ENCODE measurements at regions not wholly inside any gene's neighbourhood (a gene's known extent, or its start where the extent isn't known, plus 50 kb on each side); places are given as distances from the start of the nearest gene placed in this dataset.
"Not testable (repeated sequence)": the region's sequence is repeated elsewhere in the genome, so short reads cannot be mapped to it uniquely, and the experiment has no call there.

DNA sequence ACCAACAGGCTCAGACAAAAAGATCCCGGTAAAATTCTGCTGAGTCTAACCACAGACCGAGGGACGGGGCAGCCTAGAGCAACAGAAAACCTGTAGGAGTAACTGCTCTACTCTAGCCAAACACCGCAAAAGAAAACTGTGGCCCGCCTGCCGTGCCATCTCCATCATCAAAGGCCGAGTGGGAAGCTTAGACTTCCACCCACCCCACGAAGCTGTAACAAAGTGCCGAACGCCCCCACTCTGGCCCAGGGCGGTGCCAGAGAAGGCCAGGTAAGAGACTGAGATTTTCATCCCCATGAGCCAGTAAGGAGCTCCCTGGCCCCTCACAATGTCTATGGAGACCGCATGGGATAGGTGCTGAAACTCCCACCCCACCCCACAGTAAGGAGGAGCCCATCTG lies 231.9 kb upstream of the COX10 start:
- ATAC-seq (no peak), DNase-seq (no peak)
- H3K36me3 Mint-ChIP-seq (ENCODE audit: low read depth): no peaks in the 10 kb centered on the region
- H3K27ac Mint-ChIP-seq: no peak overlapping the region
- peaks cover 9% of the 10 kb centered on the region for H3K4me1 Mint-ChIP-seq
- H3K9me3 Mint-ChIP-seq: no peaks in the 10 kb centered on the region
- no peaks in the 10 kb centered on the region for H3K27me3 Mint-ChIP-seq
- no peak overlapping the region for H3K4me3 Mint-ChIP-seq

DNA sequence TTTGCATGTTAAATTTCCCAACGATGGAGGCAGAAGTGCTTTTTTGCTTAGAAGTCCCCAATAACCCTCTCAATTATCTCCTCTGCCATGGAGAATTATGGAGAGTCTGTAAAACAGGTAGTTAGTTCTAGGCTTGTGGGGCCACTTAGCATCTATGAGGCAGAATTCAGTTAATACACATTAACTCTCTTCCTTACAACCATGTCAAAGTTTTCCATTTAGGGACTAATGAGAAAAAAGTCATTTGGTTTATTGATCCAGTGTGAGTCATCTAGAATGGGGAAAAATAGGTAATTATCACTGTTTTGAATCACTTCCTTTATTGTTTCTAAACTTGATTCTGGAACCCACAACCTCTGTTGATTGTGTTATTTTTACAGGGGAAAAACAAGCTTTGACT lies 229.1 kb upstream of the COX10 start:
- ATAC-seq: no peak
- Mint-ChIP-seq H3K9me3 (no peaks in the 10 kb centered on the region), H3K27me3 (no peaks in the 10 kb centered on the region), H3K4me1 (peaks cover 9% of the 10 kb centered on the region), H3K27ac (no peak overlapping the region), H3K4me3 (no peak overlapping the region), H3K36me3 (ENCODE audit: low read depth) (no peaks in the 10 kb centered on the region)
- no peak for DNase-seq

DNA sequence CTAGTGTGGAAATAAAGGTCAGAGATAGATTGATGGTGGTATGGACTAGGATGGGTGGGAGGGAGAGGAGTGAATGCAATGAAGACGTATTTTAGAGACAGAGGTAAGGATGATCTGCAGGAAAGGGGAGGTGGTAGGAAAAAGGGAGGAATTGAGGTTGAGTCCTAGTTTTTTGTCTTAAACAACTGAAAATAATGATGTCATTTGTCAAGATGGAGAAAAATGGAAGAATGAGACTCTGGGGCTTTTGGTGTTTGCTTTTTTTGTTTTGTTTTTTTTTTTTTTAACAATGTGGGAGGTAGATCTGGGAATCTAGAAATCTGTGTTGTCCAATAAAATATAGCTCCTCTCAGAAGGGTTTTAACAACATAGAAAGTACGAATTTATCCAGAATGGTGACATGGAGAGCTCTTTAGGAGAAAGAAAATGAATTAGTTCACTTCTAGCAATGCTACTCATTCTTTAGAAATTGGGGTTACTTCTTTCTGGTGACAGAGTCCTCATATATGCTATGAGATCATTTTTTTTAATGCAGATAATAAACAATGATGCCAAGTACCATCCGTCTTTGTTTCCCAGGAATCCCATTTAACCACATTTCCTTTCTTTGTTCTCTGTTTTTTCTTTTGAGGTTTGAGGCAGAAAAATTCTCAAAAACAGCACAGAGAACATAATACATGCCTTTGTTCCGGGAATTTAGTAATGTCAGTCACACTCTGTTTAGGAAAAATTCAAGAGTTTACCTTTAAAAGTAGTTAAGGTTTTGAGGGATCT lies 225.3 kb upstream of the COX10 start:
- Mint-ChIP-seq H3K4me3 (no peak overlapping the region), H3K27ac (no peak overlapping the region), H3K9me3 (peaks cover 13% of the 10 kb centered on the region), H3K4me1 (peaks cover 9% of the 10 kb centered on the region), H3K36me3 (ENCODE audit: low read depth) (no peaks in the 10 kb centered on the region), H3K27me3 (no peaks in the 10 kb centered on the region)
- DNase-seq: no peak
- ATAC-seq: no peak

DNA sequence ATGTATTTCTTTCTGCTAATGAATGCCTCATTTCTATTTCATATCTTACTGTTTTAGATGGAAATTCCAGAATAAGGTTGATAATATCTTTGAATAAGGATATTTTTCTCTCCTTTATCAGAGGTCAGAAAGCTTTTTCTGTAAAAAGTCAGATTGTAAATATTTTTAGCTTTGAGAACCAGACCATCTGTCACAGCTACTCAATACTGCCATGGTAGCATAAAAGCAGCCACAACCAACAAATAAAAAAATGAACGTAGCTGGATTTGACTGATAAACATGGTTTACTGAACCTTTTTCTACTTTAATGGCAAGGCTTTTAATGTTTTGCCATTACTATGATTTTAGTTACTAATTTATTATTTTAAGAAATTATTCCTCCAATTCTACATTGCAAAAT lies 217.4 kb upstream of the COX10 start:
- Mint-ChIP-seq H3K27ac (no peak overlapping the region), H3K36me3 (ENCODE audit: low read depth) (no peaks in the 10 kb centered on the region), H3K4me3 (no peak overlapping the region), H3K4me1 (no peaks in the 10 kb centered on the region), H3K9me3 (peaks cover 11% of the 10 kb centered on the region), H3K27me3 (no peaks in the 10 kb centered on the region)
- no peak for DNase-seq
- ATAC-seq: no peak

DNA sequence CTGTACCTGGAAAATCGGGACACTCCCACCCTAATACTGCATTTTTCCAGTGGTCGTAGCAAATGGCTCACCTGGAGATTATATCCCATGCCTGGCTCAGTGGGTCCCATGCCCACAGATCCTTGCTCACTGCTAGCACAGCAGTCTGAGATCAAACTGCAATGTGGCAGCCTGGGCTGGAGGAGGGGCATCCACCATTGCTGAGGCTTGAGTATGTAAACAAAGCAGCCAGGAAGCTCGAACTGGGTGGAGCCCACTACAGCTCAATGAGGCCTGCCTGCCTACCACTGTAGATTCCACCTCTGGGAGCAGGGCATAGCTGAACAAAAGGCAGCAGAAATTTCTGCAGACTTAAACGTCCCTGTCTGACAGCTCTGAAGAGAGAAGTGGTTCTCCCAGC lies 213.6 kb upstream of the COX10 start:
- not testable (repeated sequence) for H3K27me3 Mint-ChIP-seq; H3K4me3 Mint-ChIP-seq; H3K27ac Mint-ChIP-seq; H3K36me3 Mint-ChIP-seq (ENCODE audit: low read depth); H3K4me1 Mint-ChIP-seq; H3K9me3 Mint-ChIP-seq; ATAC-seq; DNase-seq

DNA sequence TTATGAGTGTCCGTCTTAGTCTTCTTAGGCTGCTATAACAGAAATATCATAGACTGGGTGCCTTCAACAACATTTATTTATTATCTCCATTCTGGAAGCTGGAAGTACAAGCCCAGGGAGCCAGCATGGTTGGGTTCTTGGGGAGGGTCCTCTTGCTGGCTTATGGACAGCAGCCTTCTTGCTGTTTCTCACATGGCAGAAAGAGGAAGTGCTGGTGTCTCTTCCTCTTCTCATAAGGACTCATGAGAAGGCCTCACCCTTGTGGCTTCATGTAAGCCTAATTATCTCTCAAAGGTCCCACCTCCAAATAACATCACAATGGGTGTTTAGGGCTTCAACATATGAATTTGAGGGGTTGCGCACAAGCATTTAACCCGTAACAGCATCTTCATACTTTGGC lies 207.0 kb upstream of the COX10 start:
- no peaks in the 10 kb centered on the region for H3K27me3 Mint-ChIP-seq
- H3K27ac Mint-ChIP-seq: no peak overlapping the region
- no peak overlapping the region for H3K4me3 Mint-ChIP-seq
- H3K36me3 Mint-ChIP-seq (ENCODE audit: low read depth): no peaks in the 10 kb centered on the region
- H3K4me1 Mint-ChIP-seq: no peaks in the 10 kb centered on the region
- DNase-seq (no peak), ATAC-seq (no peak)
- H3K9me3 Mint-ChIP-seq: peaks cover 9% of the 10 kb centered on the region

DNA sequence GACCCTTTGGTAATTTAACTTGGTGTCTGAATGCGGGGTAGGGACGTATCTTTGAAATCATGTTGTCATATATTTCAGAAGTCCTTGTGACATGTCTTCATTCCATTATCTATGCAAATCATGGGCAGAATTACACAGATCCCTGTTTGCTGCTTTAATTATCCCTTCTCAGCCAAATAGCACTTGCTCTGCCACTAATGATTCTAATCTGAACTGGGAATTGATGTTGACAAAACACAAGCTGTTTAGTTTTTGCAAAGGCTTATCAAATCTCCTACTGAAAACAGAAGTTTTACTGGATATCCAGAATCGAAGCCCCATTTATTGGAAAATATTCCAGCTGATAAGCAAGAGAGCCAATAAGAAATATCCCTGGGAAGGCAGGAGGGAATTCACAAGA lies 205.9 kb upstream of the COX10 start:
- DNase-seq (no peak), ATAC-seq (no peak)
- H3K4me3 Mint-ChIP-seq: no peak overlapping the region
- no peak overlapping the region for H3K27ac Mint-ChIP-seq
- H3K4me1 Mint-ChIP-seq: no peaks in the 10 kb centered on the region
- H3K27me3 Mint-ChIP-seq: no peaks in the 10 kb centered on the region
- H3K9me3 Mint-ChIP-seq: peaks cover 9% of the 10 kb centered on the region
- no peaks in the 10 kb centered on the region for H3K36me3 Mint-ChIP-seq (ENCODE audit: low read depth)

DNA sequence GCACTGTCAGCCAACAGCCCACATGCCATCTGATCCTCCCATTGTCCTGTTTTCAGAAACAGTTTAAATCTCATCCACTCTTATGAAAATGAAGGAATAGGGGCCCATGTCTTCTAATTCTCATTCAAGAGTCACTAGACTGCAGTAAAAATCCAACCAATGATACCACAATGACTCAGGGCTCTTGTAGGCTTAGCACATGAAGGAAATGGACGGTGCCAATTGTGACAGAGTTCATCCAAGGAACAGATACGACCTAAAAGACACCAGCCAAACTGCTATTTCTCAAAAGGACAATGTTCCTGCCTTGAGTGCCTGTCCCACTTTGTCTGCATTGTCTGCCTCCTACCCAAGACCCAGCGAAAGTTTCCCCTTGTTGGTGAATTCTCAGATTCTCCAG lies 204.8 kb upstream of the COX10 start:
- H3K27me3 Mint-ChIP-seq: no peaks in the 10 kb centered on the region
- ATAC-seq (no peak), DNase-seq (no peak)
- H3K27ac Mint-ChIP-seq: no peak overlapping the region
- H3K36me3 Mint-ChIP-seq (ENCODE audit: low read depth): no peaks in the 10 kb centered on the region
- no peaks in the 10 kb centered on the region for H3K4me1 Mint-ChIP-seq
- H3K9me3 Mint-ChIP-seq: peaks cover 5% of the 10 kb centered on the region
- no peak overlapping the region for H3K4me3 Mint-ChIP-seq

DNA sequence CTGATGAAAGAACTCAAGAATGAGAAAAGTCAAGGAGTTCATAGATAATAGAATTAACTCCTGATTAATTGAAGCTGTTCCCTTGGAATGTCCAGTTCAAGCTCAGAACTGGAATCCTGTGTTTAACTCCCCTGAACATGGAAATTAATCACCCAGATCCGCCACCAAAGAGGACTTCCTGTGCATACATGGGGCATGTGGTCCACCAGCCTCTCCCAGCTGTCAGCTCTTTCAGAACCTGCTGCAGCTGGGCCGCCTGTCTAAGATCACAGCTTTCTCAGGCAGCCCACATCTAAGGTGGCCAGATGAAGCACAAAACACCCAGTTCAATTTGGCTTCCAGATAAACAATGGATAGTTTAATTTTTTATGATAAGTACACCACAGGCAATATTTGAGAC lies 203.7 kb upstream of the COX10 start:
- H3K4me3 Mint-ChIP-seq: no peak overlapping the region
- DNase-seq (no peak), ATAC-seq (no peak)
- H3K9me3 Mint-ChIP-seq: peaks cover 4% of the 10 kb centered on the region
- H3K4me1 Mint-ChIP-seq: no peaks in the 10 kb centered on the region
- no peak overlapping the region for H3K27ac Mint-ChIP-seq
- no peaks in the 10 kb centered on the region for H3K27me3 Mint-ChIP-seq
- no peaks in the 10 kb centered on the region for H3K36me3 Mint-ChIP-seq (ENCODE audit: low read depth)

DNA sequence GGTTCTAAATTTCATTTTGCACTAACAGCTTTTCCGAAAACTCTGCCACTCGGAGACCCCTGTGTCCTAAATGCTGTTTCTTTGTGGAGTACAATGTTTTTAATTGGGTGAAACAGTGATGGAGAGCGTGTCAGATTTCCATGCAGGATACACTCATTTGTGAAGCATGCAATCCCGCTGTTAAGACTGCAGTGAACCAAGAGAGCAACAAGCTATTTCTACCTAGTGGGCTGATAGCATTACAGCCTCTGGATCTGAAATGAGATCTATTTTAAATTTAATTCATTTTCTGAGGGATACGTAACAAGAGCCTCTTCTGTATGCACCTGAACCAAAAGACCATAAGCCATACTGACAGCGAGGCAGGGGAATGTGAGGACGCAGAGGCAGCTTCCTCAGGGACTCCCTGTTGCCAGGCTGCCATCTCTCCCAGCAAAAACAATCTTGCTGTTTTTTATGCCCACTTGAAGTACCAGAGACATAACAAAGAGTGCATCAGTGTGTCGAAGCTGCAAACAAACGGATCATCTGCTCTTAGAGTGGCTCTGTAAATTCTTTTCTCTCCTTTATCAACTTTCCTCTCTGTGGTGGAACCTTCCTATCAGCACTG lies 199.9 kb upstream of the COX10 start:
- no peaks in the 10 kb centered on the region for H3K9me3 Mint-ChIP-seq
- DNase-seq: no peak
- H3K36me3 Mint-ChIP-seq (ENCODE audit: low read depth): no peaks in the 10 kb centered on the region
- H3K27me3 Mint-ChIP-seq: no peaks in the 10 kb centered on the region
- H3K4me1 Mint-ChIP-seq: no peaks in the 10 kb centered on the region
- no peak overlapping the region for H3K4me3 Mint-ChIP-seq
- H3K27ac Mint-ChIP-seq: no peak overlapping the region
- ATAC-seq: no peak

DNA sequence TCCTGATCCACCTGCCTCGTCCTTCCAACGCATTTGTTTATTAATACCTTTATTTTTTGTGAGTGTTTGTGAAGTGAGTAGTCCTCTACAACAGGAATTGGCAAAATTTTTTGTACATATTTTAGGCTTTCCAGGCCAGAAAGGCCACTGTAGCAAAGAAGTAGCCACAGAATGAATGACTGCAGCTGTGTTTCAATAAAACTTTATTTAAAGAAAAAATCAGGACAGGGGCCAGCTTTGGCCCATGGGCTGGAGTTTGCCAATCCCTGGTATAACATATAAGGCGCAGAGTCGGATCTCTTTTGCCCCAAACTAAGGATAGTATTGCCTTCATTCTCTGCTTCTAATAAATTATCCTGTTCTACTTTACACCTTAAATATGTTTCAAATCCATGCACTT lies 198.0 kb upstream of the COX10 start:
- Mint-ChIP-seq H3K27me3 (no peaks in the 10 kb centered on the region), H3K9me3 (no peaks in the 10 kb centered on the region), H3K27ac (no peak overlapping the region), H3K36me3 (ENCODE audit: low read depth) (no peaks in the 10 kb centered on the region), H3K4me3 (no peak overlapping the region), H3K4me1 (no peaks in the 10 kb centered on the region)
- ATAC-seq: no peak
- no peak for DNase-seq

DNA sequence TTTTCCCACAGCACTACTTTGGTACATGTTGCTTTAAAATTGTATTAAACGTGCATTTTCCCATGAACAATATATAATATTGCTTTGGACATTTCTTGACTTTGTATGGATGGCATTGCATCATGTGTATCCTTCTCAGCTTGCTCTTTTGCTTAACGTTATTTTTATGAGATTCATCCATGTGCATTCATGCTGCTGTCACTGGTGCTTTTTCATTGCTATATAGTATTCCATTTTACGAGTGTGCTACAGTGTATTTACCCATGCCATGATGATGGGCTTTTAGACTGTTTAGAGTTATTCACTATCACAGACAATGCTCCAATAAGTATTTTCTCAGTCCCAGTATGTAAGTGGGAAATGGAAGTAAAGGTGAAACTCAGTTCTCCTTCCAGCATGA lies 195.2 kb upstream of the COX10 start:
- Mint-ChIP-seq H3K36me3 (ENCODE audit: low read depth) (peaks cover 2% of the 10 kb centered on the region), H3K4me1 (no peaks in the 10 kb centered on the region), H3K27me3 (no peaks in the 10 kb centered on the region), H3K9me3 (no peaks in the 10 kb centered on the region), H3K4me3 (no peak overlapping the region), H3K27ac (no peak overlapping the region)
- ATAC-seq (no peak), DNase-seq (no peak)

DNA sequence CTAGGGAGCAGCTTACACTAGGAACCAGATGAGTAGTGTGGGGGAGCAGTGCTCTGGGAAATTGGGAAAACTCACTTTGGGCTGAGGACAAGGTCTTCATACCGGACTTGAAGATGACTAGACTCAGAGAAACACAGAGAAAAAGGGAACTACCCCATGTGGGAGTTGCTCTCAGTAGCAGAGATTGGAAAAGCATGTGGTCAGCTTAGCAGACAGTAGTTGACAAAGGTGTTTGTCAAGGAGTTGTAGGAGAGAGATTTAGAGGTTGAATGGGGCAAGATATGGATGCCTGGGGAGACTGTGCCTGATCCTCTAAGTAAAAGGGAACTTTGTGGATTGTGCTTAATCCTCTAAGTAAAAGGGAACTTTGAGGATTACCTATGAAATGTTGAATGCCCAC lies 194.5 kb upstream of the COX10 start:
- peaks cover 2% of the 10 kb centered on the region for H3K36me3 Mint-ChIP-seq (ENCODE audit: low read depth)

DNA sequence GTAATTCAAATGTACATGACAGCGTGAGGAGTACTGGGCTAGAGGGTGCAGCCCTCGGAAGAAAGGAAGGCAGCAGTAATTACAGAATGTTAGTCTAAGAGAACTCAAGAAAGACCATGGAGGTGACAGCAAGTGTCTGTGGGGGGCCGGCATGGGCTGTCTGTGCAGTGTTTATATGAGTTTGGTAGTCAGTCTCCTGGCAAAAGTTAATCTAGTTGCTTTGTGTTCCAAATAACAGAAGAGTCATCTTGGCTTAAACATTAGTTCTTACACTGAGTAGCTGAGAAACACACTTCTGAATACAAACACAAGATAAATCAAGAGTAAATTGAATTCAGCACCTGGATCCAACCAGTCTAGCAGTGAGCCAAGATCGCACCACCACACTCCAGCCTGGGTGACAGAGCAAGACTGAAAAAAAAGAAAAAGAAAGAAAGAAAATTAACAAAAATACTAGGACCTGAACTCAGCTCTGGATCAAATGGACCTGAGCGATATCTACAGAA lies 189.3 kb upstream of the COX10 start:
- Mint-ChIP-seq H3K9me3 (peaks cover 3% of the 10 kb centered on the region), H3K27ac (no peak overlapping the region), H3K36me3 (ENCODE audit: low read depth) (peaks cover 4% of the 10 kb centered on the region), H3K4me1 (no peaks in the 10 kb centered on the region), H3K4me3 (no peak overlapping the region), H3K27me3 (no peaks in the 10 kb centered on the region)
- ATAC-seq: no peak
- no peak for DNase-seq

More for the DNA sequence above, 194.5 kb upstream of the COX10 start:
- no peaks in the 10 kb centered on the region for H3K27me3 Mint-ChIP-seq
- DNase-seq: no peak
- no peak for ATAC-seq
- no peaks in the 10 kb centered on the region for H3K9me3 Mint-ChIP-seq
- H3K4me1 Mint-ChIP-seq: no peaks in the 10 kb centered on the region
- H3K27ac Mint-ChIP-seq: no peak overlapping the region
- no peak overlapping the region for H3K4me3 Mint-ChIP-seq

DNA sequence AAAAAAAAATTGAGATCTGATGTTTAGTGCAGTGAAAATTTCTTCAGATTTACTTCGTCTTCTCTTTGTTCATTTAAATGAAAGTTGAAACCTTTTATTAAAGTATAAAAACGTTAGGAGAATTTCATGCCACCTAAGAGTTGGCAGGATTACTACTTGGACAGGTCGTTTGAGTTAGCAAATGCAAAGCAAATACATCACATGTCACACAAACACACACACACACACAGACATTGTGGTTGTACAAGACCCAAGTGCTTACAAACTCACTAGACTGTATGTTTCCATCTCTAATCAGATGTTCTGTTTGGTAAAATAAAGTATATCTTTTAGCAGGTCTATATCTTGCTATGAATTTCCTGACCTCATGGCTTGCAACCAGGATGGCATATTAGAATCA lies 185.6 kb upstream of the COX10 start:
- H3K9me3 Mint-ChIP-seq: peaks cover 3% of the 10 kb centered on the region

More for the DNA sequence above, 185.6 kb upstream of the COX10 start:
- H3K4me1 Mint-ChIP-seq: no peaks in the 10 kb centered on the region
- no peak for DNase-seq
- no peak overlapping the region for H3K27ac Mint-ChIP-seq
- H3K4me3 Mint-ChIP-seq: no peak overlapping the region
- ATAC-seq: no peak
- H3K36me3 Mint-ChIP-seq (ENCODE audit: low read depth): peaks cover 3% of the 10 kb centered on the region
- H3K27me3 Mint-ChIP-seq: no peaks in the 10 kb centered on the region

Data from activated naive CD8-positive, alpha-beta T cell treated with anti-CD3 and anti-CD28 coated beads, Interleukin-2, amount 50 U/mL, for 24 hours (primary cell).